Heart left ventricle (tissue), 16 donors: ENCODE measurements at regions not wholly inside any gene's neighbourhood (a gene's known extent, or its start where the extent isn't known, plus 50 kb on each side); places are given as distances from the start of the nearest gene placed in this dataset.
A peak's percentile ranks its signal among the peaks of the same experiment; 100 is the strongest.

Experiments
- ATAC-seq, 4 donors: fragments of 200-7000 bp; cut with Tn5 transposase; one replicate each; pipeline ENCODE4 v1.9.1; 2020 to 2022; ENCODE audit warnings: moderate library complexity in 4 of 4, mild to moderate bottlenecking in 3 of 4, moderate number of reproducible peaks in 1 of 4
- DNase-seq, 5 donors: peaks; one replicate each; pipeline ENCODE4 v3.0.0-alpha.2; 2020
- H3K27ac ChIP-seq, 12 donors: fragments of 200-600 bp; sonication (generic) in 4 of 12; one replicate each; pipeline versions ENCODE4 v1.5.0 to v1.8.0; 2016 to 2022; ENCODE audit warnings: mild to moderate bottlenecking in 2 of 12
- H3K27me3 ChIP-seq, 9 donors: fragments of 200-600 bp; sonication (generic) in 2 of 9; one replicate each; pipeline versions ENCODE4 v1.5.1 to v1.8.0; 2016 to 2022; ENCODE audit warnings: mild to moderate bottlenecking in 3 of 9
- H3K36me3 ChIP-seq, 9 donors: fragments of 200-600 bp; sonication (generic) in 2 of 9; one replicate each; pipeline versions ENCODE4 v1.5.0 to v1.8.0; 2018 to 2022; ENCODE audit warnings: mild to moderate bottlenecking in 2 of 9
- H3K4me1 ChIP-seq, 12 donors: fragments of 200-600 bp; sonication (generic) in 4 of 12; one replicate each; pipeline versions ENCODE4 v1.5.0 to v1.8.0; 2016 to 2022; ENCODE audit warnings: mild to moderate bottlenecking in 3 of 12
- H3K4me3 ChIP-seq, 12 donors: fragments of 200-600 bp; sonication (generic) in 4 of 12; one replicate each; pipeline versions ENCODE4 v1.5.0 to v1.8.0; 2017 to 2022; ENCODE audit warnings: mild to moderate bottlenecking in 9 of 12, moderate library complexity in 4 of 12
- H3K9me3 ChIP-seq, 12 donors: fragments of 200-600 bp; sonication (generic) in 4 of 12; one replicate each; pipeline versions ENCODE4 v1.5.0 to v1.8.0; 2016 to 2022; ENCODE audit warnings: mild to moderate bottlenecking in 1 of 12
- POLR2A ChIP-seq, 2 donors: fragments of 450-650 bp; IDR thresholded peaks; one replicate each; pipeline ENCODE4 v1.6.1; 2017; ENCODE audit warnings: antibody characterized with exemption in 2 of 2, mild to moderate bottlenecking in 2 of 2, moderate library complexity in 2 of 2
- WGBS, 4 donors: extraction: QIAGEN DNeasy Blood & Tissue Kit in 2 of 4; methylation state at CpG; one replicate each; pipeline versions ENCODE4 v1.1.5 to v1.1.7; 2013 to 2018; 5-methylcytosine and 5-hydroxymethylcytosine counted together
- intact Hi-C, 10 donors: fragments of 100-400 bp; cut with DNase I; formaldehyde crosslinking; loops; one replicate each; pipeline versions ENCODE4 v1.11.1 to v1.14.2; 2022
- TF ChIP-seq, protein P1 (sequence below), 12 donors: fragments of 200-600 bp; sonication (generic) in 4 of 12; IDR thresholded peaks; one replicate each; pipeline versions ENCODE4 v1.5.0 to v1.8.0; 2018 to 2022; ENCODE audit warnings: antibody characterized with exemption in 12 of 12, mild to moderate bottlenecking in 5 of 12
- donor health status: ischemic (EF 13 %, LVEDD 7.1; RV severe dilation, severe dysfunction).
- donor health status: healthy with polysubstance abuse.
- donor health status: DM: no; HTN: yes; CAD: no.
- donor health status: DM: no; HTN: no; CAD: no.
- donor health status: ischemic (EF 25% LVEDD 6.9; RV normal size, moderate dysfunction).
- donor health status: ischemic (EF 25% LVEDD 5.7; RV mildly dilated, moderate dysfunction).
- donor health status: healthy.
- donor health status: DM: yes; HTN: yes; CAD: no.
- donor health status: ischemic (EF 35%, LVEDD 5.7; RV mildly dilated, moderate dysfunction).
- donor health status: nonischemic (EF 11% LVEDD 7.7; RV severe dilation, severe dysfunction).
- donor health status: DM: yes; HTN: yes; CAD: no.
- donor health status: PGD.
- donor health status: ischemic (EF 29% LVEDD 5.4; RV normal size, mild dysfunction).
- donor health status: nonischemic (EF 23%, LVEDD 6.1; RV moderate dilation, normal function).

DNA sequence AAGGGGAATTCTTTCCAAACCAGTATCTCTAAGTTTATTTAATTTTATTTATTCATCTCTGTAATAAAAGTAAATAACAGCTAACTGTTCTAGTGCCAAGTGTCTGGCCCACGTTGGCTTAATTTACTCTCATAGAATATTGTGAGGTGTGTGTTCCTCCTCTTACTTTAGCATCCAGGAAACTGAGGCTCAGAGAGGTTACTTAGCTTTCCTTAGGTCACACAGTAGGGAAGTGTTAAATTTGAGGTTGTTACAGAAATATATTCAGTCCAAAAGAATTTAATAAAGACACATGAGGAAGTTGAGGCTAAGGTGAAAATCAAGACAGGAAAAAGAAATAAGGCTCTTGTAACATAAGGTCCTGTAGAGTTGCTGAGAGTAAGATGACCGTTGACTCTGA is 84.4 kb upstream of the MRPS22 start:
- Histone ChIP-seq H3K27me3 (no peaks in the 10 kb centered on the region), H3K4me1 (peaks cover 0 to 9% (median 0%) of the 10 kb centered on the region in 12 donors), H3K4me3 (no peak overlapping the region), H3K27ac (no peak overlapping the region), H3K9me3 (no peaks in the 10 kb centered on the region), H3K36me3 (no peaks in the 10 kb centered on the region)
- DNase-seq = no peak
- intact Hi-C loops = no loop called here
- no peak for TF ChIP-seq POLR2A (IDR thresholded peaks at IDR 0.05)
- TF ChIP-seq, protein P1, sequence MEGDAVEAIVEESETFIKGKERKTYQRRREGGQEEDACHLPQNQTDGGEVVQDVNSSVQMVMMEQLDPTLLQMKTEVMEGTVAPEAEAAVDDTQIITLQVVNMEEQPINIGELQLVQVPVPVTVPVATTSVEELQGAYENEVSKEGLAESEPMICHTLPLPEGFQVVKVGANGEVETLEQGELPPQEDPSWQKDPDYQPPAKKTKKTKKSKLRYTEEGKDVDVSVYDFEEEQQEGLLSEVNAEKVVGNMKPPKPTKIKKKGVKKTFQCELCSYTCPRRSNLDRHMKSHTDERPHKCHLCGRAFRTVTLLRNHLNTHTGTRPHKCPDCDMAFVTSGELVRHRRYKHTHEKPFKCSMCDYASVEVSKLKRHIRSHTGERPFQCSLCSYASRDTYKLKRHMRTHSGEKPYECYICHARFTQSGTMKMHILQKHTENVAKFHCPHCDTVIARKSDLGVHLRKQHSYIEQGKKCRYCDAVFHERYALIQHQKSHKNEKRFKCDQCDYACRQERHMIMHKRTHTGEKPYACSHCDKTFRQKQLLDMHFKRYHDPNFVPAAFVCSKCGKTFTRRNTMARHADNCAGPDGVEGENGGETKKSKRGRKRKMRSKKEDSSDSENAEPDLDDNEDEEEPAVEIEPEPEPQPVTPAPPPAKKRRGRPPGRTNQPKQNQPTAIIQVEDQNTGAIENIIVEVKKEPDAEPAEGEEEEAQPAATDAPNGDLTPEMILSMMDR (IDR thresholded peaks at IDR 0.05) = no peak
- ATAC-seq = no peak
- 75 to 81% (median 79%) methylated on average over 2 of the region's 2 CpGs for WGBS, 4 donors

DNA sequence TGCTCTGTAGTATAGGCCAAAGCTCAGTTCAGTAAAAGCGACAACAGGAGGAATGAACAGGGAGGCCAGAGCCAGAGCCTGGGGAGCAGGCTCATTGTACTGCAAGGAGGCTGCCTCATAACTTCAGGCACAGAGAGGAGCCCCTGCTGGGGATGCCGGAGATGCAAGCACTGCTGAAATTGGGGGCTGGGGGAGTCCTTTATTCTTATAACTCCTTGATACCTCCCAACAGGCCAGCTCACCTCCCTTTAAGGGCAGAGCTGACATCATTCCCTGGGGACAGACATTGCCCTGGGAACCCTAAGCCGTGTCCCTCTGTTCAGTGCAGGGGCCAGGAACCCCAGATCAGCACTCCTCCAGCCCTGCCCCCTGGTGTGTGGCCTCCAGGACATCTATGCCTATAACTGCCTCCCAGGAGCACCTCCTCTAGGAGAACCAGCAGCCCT is 83.8 kb upstream of the MRPS22 start:
- intact Hi-C loops = no loop called here
- TF ChIP-seq, protein P1 (IDR thresholded peaks at IDR 0.05) = no peak
- TF ChIP-seq POLR2A (IDR thresholded peaks at IDR 0.05) = no peak
- H3K4me1 ChIP-seq = peaks cover 0 to 9% (median 0%) of the 10 kb centered on the region in 12 donors
- no peaks in the 10 kb centered on the region for H3K36me3 ChIP-seq
- no peak overlapping the region for H3K4me3 ChIP-seq
- 69 to 79% (median 72%) methylated on average over 2 to 3 of the region's 3 CpGs for WGBS, 4 donors
- no peak overlapping the region for H3K27ac ChIP-seq
- H3K27me3 ChIP-seq = no peaks in the 10 kb centered on the region
- DNase-seq (no peak), ATAC-seq (peak in 1 of 4 donors; percentile 25)
- H3K9me3 ChIP-seq = no peaks in the 10 kb centered on the region

DNA sequence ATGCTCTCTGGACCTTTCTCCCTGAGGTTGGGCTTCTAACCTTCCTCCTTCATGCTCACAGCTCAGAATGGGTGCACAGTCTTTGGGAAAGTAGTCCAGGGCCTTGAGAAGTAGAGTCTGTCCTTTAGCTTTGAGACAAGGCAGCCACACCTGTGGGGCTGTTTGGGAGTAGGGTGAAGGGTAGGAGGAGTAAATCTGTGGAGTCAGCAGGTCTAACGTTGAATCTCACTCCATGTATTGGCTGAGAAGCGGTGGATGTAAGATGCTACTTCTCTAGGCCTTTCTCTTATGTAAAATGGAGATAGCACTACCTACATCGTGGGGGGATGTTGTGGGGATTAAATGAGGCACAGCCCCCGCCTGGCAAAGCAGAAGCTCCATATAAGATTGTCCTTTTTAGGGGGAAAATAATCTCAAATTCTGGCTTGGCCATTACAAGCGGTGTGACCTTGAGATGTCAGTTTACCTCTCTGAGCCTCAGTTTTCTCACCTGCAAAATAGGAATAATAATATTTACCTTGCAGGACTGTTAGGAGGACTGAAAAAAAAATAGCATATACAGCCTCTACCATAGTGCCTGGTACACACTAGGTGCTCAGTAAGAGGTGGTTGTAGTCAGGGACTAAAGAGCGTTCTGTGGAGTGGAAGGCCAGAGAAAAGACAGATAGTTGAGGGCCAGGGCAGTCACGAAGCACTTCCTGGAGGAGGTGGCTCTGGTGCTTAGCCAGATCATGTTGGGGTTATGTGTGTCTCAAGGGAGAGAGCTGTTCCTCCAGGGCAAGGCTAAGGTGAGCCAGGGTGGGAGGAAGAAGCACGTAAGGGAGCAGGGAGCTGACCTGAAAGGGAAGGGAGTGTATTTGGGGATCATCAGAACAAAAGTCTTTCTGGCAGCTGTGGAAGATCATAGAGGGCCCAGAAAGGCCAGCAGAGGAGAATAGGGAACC is 82.8 kb upstream of the MRPS22 start:
- WGBS, 4 donors = 75 to 83% (median 81%) methylated on average over 8 of the region's 8 CpGs
- Histone ChIP-seq H3K27ac (no peak overlapping the region), H3K9me3 (no peaks in the 10 kb centered on the region), H3K36me3 (no peaks in the 10 kb centered on the region), H3K4me1 (peaks cover 0 to 10% (median 0%) of the 10 kb centered on the region in 12 donors), H3K4me3 (no peak overlapping the region), H3K27me3 (no peaks in the 10 kb centered on the region)
- no peak for ATAC-seq
- TF ChIP-seq POLR2A (IDR thresholded peaks at IDR 0.05) = no peak
- TF ChIP-seq, protein P1 (IDR thresholded peaks at IDR 0.05) = no peak
- intact Hi-C loops = no loop called here
- DNase-seq = no peak

DNA sequence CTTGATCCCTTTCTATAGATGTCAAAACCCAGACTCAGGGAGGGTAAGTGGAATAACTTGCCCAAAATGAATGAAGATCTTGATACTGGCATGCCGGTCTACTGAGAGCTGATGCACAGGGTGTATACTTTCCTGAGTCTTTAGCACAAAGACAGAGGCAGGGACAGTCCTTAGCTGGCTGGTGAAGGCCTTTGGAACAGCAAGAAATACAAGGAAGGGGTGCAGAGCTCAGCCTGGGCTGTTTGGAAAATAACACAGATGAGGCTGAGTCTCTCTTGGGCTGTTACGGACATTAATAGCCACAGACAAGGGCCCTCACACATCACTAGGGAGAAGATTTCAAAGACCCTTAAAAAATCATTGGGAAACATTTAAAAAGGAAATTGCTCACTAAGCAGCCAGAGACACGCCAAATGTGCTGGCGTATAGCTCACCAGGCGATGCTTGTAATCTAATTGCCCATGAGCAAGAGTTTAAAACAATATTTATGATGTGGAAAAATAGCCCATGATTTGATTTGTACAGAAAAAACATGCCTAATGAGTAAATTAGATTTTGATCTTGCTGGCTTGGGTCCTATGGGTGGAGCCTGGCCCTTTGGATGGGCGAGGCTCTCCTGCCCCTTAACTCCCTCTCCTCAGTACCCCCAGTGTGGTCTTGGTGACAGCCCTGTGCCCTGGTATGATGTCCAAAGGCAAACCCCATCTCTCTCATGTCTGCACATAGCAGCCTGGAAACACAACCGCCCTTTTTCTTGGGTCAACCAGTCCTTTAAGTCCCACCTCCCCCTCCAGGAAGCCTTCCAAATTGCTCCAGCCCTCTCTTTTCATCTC is 81.8 kb upstream of the MRPS22 start:
- Histone ChIP-seq H3K36me3 (no peaks in the 10 kb centered on the region), H3K9me3 (no peaks in the 10 kb centered on the region), H3K27me3 (no peaks in the 10 kb centered on the region), H3K27ac (no peak overlapping the region), H3K4me1 (peaks cover 0 to 11% (median 0%) of the 10 kb centered on the region in 12 donors), H3K4me3 (no peak overlapping the region)
- DNase-seq = no peak
- 77 to 88% (median 84%) methylated on average over 7 of the region's 7 CpGs for WGBS, 4 donors
- TF ChIP-seq POLR2A (IDR thresholded peaks at IDR 0.05) = no peak
- TF ChIP-seq, protein P1 (IDR thresholded peaks at IDR 0.05) = no peak
- no peak for ATAC-seq
- intact Hi-C loops = no loop called here
